ENCODE measurements at regions not wholly inside any gene's neighbourhood (a gene's known extent, or its start where the extent isn't known, plus 50 kb on each side); places are given as distances from the start of the nearest gene placed in this dataset.
"Not testable (repeated sequence)": the region's sequence is repeated elsewhere in the genome, so short reads cannot be mapped to it uniquely, and the experiment has no call there.

GRCh38 chr12:31906557-31907301 lies 52.5 kb upstream of the RESF1 start:
- H3K9me3 Mint-ChIP-seq, result peaks cover 28% of the 10 kb centered on the region
- DNase-seq, result no peak
- peak; percentile 80 for ATAC-seq (ENCODE audit: low read depth)
- TF ChIP-seq CTCF (IDR thresholded peaks at IDR 0.05), result no peak
- CTCF ChIA-PET, result no interaction called here
- intact Hi-C loops (cut with micrococcal nuclease), result loop anchor here (1.0 kb wide), 1 partner anchor 10 kb away; no protein-coding TSS in a partner anchor
- H3K4me3 Mint-ChIP-seq, result peak overlapping the region; percentile 55
- H3K27me3 Mint-ChIP-seq, result no peaks in the 10 kb centered on the region
- peaks cover 26% of the 10 kb centered on the region for H3K36me3 Mint-ChIP-seq (ENCODE audit: low read depth)
- peak overlapping the region; percentile 87 for H3K27ac Mint-ChIP-seq
- H3K4me1 Mint-ChIP-seq, result peaks cover 33% of the 10 kb centered on the region
- POLR2A ChIA-PET, result interaction anchor here (0.5 to 5.6 kb wide), 11 partner anchors 9 to 178 kb away, joined by 3 to 33 read pairs (median 5); partner anchors contain the start of genes AMN1 and RESF1

- ChIA-PET CTCF (no interaction called here), POLR2A (interaction anchor here (0.6 to 5.6 kb wide), 2 partner anchors 56 to 238 kb away, joined by 4 to 33 read pairs; partner anchors contain the start of gene RESF1)
- peaks cover 52% of the 10 kb centered on the region for H3K4me1 Mint-ChIP-seq
- peaks cover 25% of the 10 kb centered on the region for H3K9me3 Mint-ChIP-seq
- H3K4me3 Mint-ChIP-seq, result no peak overlapping the region
- no peak for TF ChIP-seq CTCF (IDR thresholded peaks at IDR 0.05)
- H3K36me3 Mint-ChIP-seq (ENCODE audit: low read depth), result peaks cover 27% of the 10 kb centered on the region
- intact Hi-C loops (cut with micrococcal nuclease), result no loop called here
- H3K27ac Mint-ChIP-seq, result no peak overlapping the region
- ATAC-seq (ENCODE audit: low read depth) (no peak), DNase-seq (no peak)
- H3K27me3 Mint-ChIP-seq, result no peaks in the 10 kb centered on the region
Observed at GRCh38 chr12:31903025-31903424, 56.2 kb upstream of the RESF1 start.

- H3K36me3 Mint-ChIP-seq (ENCODE audit: low read depth), result peaks cover 28% of the 10 kb centered on the region
- H3K4me3 Mint-ChIP-seq, result peak overlapping the region; percentile 24
- intact Hi-C loops (cut with micrococcal nuclease), result no loop called here
- peaks cover 19% of the 10 kb centered on the region for H3K9me3 Mint-ChIP-seq
- DNase-seq, result no peak
- no peak for TF ChIP-seq CTCF (IDR thresholded peaks at IDR 0.05)
- POLR2A ChIA-PET, result interaction anchor here (2.4 kb wide), 1 partner anchor 59 kb away, joined by 12 read pairs; the partner anchor contains the start of gene RESF1
- peaks cover 52% of the 10 kb centered on the region for H3K4me1 Mint-ChIP-seq
- CTCF ChIA-PET, result no interaction called here
- ATAC-seq (ENCODE audit: low read depth), result no peak
- no peaks in the 10 kb centered on the region for H3K27me3 Mint-ChIP-seq
- peak overlapping the region; percentile 69 for H3K27ac Mint-ChIP-seq
Observed at GRCh38 chr12:31900271-31900670, 58.9 kb upstream of the RESF1 start.

- no peak for TF ChIP-seq CTCF (IDR thresholded peaks at IDR 0.05)
- peak overlapping the region; percentile 96 for H3K27ac Mint-ChIP-seq
- peak overlapping the region; percentile 2 for H3K4me3 Mint-ChIP-seq
- H3K36me3 Mint-ChIP-seq (ENCODE audit: low read depth), result peaks cover 34% of the 10 kb centered on the region
- POLR2A ChIA-PET, result interaction anchor here (0.5 to 2.4 kb wide), 3 partner anchors 9 to 109 kb away, joined by 3 to 12 read pairs (median 4); partner anchors contain the start of gene RESF1
- intact Hi-C loops (cut with micrococcal nuclease), result loop anchor here (10.0 kb wide), 1 partner anchor 494 kb away; no protein-coding TSS in a partner anchor
- CTCF ChIA-PET, result no interaction called here
- peaks cover 24% of the 10 kb centered on the region for H3K9me3 Mint-ChIP-seq
- H3K4me1 Mint-ChIP-seq, result peaks cover 59% of the 10 kb centered on the region
- no peak for DNase-seq
- no peaks in the 10 kb centered on the region for H3K27me3 Mint-ChIP-seq
- no peak for ATAC-seq (ENCODE audit: low read depth)
Observed at GRCh38 chr12:31899109-31899508, 60.1 kb upstream of the RESF1 start.

DNA sequence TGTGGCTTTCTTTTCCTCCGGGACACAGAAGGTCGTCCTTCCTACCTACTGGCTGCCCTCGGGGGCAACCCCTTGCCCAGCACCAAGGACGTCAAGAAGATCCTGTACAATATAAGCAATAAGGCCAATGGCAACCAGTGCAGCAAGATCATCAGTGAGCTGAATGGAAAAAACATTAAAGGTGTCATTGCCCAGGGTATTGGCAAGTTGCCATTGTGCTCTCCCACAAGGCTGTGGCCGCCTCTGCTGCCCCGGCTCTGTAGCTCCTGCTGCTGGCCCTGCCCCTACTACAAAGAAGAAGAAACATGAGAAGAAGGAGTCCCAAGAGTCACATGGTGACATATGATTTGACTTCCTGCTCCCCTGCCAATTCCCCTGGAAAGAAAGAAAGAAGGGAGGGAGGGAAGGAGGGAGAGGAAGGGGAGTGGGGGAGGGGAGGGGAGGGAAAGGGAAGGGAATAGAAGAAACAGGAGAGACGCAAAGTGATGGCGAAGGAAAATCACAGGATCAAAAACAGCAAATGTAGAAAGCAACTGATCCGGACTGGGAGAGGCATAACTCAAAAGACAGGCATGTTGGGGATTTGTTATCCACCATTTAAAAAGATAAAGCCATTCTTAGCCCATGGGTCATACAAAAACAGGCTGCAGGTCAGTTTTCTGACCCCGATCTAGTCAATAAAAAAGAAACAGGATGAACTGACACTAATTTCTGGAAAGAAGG lies 61.3 kb upstream of the RESF1 start:
- peak overlapping the region; percentile 96 for H3K27ac Mint-ChIP-seq
- peaks cover 24% of the 10 kb centered on the region for H3K9me3 Mint-ChIP-seq
- H3K4me1 Mint-ChIP-seq, result peaks cover 63% of the 10 kb centered on the region
- H3K4me3 Mint-ChIP-seq, result peak overlapping the region; percentile 71
- no peak for TF ChIP-seq CTCF (IDR thresholded peaks at IDR 0.05)
- intact Hi-C loops (cut with micrococcal nuclease), result loop anchor here (2.0 to 10.0 kb wide), 3 partner anchors 31 to 493 kb away; no protein-coding TSS in a partner anchor
- ChIA-PET CTCF (no interaction called here), POLR2A (interaction anchor here (0.6 to 4.5 kb wide), 13 partner anchors 8 to 245 kb away, joined by 3 to 85 read pairs (median 9); partner anchors contain the start of genes AMN1 and RESF1)
- H3K36me3 Mint-ChIP-seq (ENCODE audit: low read depth), result peaks cover 36% of the 10 kb centered on the region
- H3K27me3 Mint-ChIP-seq, result no peaks in the 10 kb centered on the region
- no peak for DNase-seq
- ATAC-seq (ENCODE audit: low read depth), result peak; percentile 5

DNA sequence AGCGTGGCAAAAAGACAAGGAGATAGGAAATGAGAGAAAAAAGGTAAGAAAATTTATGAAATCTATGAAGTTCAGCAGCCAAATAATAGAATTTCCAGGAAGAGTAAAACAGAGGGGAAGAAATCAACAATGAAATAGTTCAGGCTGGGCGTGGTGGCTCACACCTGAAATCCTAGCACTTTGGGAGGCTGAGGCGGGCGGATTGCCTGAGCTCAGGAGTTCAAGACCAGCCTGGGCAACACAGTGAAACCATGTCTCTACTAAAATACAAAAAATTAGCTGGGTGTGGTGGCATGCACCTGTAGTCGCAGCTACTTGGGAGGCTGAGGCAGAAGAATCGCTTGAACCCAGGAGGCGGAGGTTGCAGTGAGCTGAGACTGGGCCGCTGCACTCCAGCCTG lies 62.1 kb upstream of the RESF1 start:
- peaks cover 38% of the 10 kb centered on the region for H3K36me3 Mint-ChIP-seq (ENCODE audit: low read depth)

More for the DNA sequence above, 62.1 kb upstream of the RESF1 start:
- Mint-ChIP-seq H3K4me3 (peak overlapping the region; percentile 73), H3K9me3 (peaks cover 26% of the 10 kb centered on the region), H3K4me1 (peaks cover 67% of the 10 kb centered on the region), H3K27ac (peak overlapping the region; percentile 96)
- H3K27me3 Mint-ChIP-seq, DNase-seq: not testable (repeated sequence)
- ChIA-PET POLR2A (interaction anchor here (0.5 to 4.5 kb wide), 32 partner anchors 8 to 502 kb away, joined by 3 to 85 read pairs (median 10); partner anchors contain the start of genes AMN1, DENND5B, ETFBKMT and FGD4), CTCF (interaction anchor here (1.0 kb wide), 1 partner anchor 22 kb away, joined by 4 read pairs; no protein-coding TSS in a partner anchor)
- intact Hi-C loops (cut with micrococcal nuclease), result loop anchor here (2.0 to 10.0 kb wide), 3 partner anchors 32 to 492 kb away; no protein-coding TSS in a partner anchor
- peak; percentile 2 for ATAC-seq (ENCODE audit: low read depth)
